Caco-2 (cell line): ENCODE measurements at regions not wholly inside any gene's neighbourhood (a gene's known extent, or its start where the extent isn't known, plus 50 kb on each side); places are given as distances from the start of the nearest gene placed in this dataset.

Experiments
- BruUV-seq: library from RNA; stranded (reverse); fragments of 400-500 nt; replicated peaks from 2 replicates; lab custom pipeline; 2021; lab: Mats Ljungman, UMichigan
- CTCF ChIA-PET: fragments of 300-600 bp; sonication (Branson Sonifier 250); formaldehyde crosslinking; loops from one replicate; lab custom pipeline; 2022; ENCODE audit warnings: antibody characterized with exemption; lab: Charles Lee
- POLR2A ChIA-PET: fragments of 300-600 bp; sonication (Branson Sonifier 250); formaldehyde crosslinking; loops from one replicate; lab custom pipeline; 2022; ENCODE audit warnings: antibody characterized with exemption; lab: Charles Lee
- DNase-seq, 2 experiments: peaks; one replicate each; pipeline versions ENCODE4 v3.0.0 to v3.0.0-alpha.2; 2020 to 2022
- H3K27me3 ChIP-seq: replicated peaks from 2 replicates; pipeline ENCODE4 v1.6.0; 2011; ENCODE audit warnings: low read length; ENCODE audit not compliant: control insufficient read depth, insufficient read depth
- H3K36me3 ChIP-seq: 2 replicates; pipeline ENCODE4 v1.5.1; 2011; ENCODE audit warnings: low read length; ENCODE audit not compliant: control insufficient read depth, insufficient read depth
- H3K4me1 ChIP-seq: fragments of 250-450 bp; sonication (Bioruptor Pico); 2 replicates; pipeline ENCODE4 v1.5.1; 2020; ENCODE audit warnings: mild to moderate bottlenecking
- H3K4me3 ChIP-seq: 2 replicates; pipeline ENCODE4 v1.5.1; 2011; ENCODE audit warnings: low read depth, mild to moderate bottlenecking, control low read depth, low read length
- H3K9me3 ChIP-seq: fragments of 250-450 bp; sonication (Bioruptor Pico); 2 replicates; pipeline ENCODE4 v1.5.1; 2020; ENCODE audit warnings: mild to moderate bottlenecking, moderate library complexity
- H3K27ac Mint-ChIP-seq: one replicate; pipeline ENCODE4 v1.8.0; 2022; ENCODE audit warnings: mixed read lengths; ENCODE audit not compliant: unreplicated experiment
- H3K27me3 Mint-ChIP-seq: one replicate; pipeline ENCODE4 v1.8.0; 2022; ENCODE audit warnings: mixed read lengths; ENCODE audit not compliant: insufficient read depth, unreplicated experiment
- H3K36me3 Mint-ChIP-seq: one replicate; pipeline ENCODE4 v1.8.0; 2022; ENCODE audit warnings: mild to moderate bottlenecking, mixed read lengths; ENCODE audit not compliant: insufficient read depth, unreplicated experiment
- H3K4me1 Mint-ChIP-seq: one replicate; pipeline ENCODE4 v1.8.0; 2022; ENCODE audit warnings: low read depth, mixed read lengths; ENCODE audit not compliant: unreplicated experiment
- H3K4me3 Mint-ChIP-seq: one replicate; pipeline ENCODE4 v1.8.0; 2022; ENCODE audit warnings: mild to moderate bottlenecking, moderate library complexity, mixed read lengths; ENCODE audit not compliant: unreplicated experiment
- H3K9me3 Mint-ChIP-seq: one replicate; pipeline ENCODE4 v1.8.0; 2022; ENCODE audit warnings: mixed read lengths; ENCODE audit not compliant: unreplicated experiment
- CTCF ChIP-seq, 2 experiments: fragments of 200-600 bp in 1 of 2; IDR thresholded peaks; 1 replicate in 1 of 2; 2 replicates in 1 of 2; pipeline versions ENCODE4 v1.5.1 to v1.8.0; 2011 to 2022; ENCODE audit warnings: antibody characterized with exemption in 1 of 2, control low read depth in 1 of 2, inconsistent platforms in 1 of 2, low read depth in 1 of 2, low read length in 1 of 2, mild to moderate bottlenecking in 1 of 2, moderate library complexity in 1 of 2; ENCODE audit not compliant: insufficient read depth in 1 of 2, severe bottlenecking in 1 of 2, unreplicated experiment in 1 of 2
- intact Hi-C: fragments of 100-400 bp; cut with micrococcal nuclease; formaldehyde crosslinking; loops from one replicate; pipeline ENCODE4 v1.10.0; 2022; ENCODE audit not compliant: unreplicated experiment

- H3K4me1 Mint-ChIP-seq = no peaks in the 10 kb centered on the region
- POLR2A ChIA-PET = interaction anchor here (1.4 kb wide), 1 partner anchor 29 kb away, joined by 4 read pairs; no protein-coding TSS in a partner anchor
- no TSS peak for BruUV-seq
- no peaks in the 10 kb centered on the region for H3K4me1 ChIP-seq
- H3K36me3 Mint-ChIP-seq = no peaks in the 10 kb centered on the region
- peaks cover 20% of the 10 kb centered on the region for H3K9me3 Mint-ChIP-seq
- no peaks in the 10 kb centered on the region for H3K27me3 Mint-ChIP-seq
- no peak overlapping the region for H3K27ac Mint-ChIP-seq
- H3K4me3 Mint-ChIP-seq = no peak overlapping the region
- H3K36me3 ChIP-seq = no peaks in the 10 kb centered on the region
- CTCF ChIA-PET = no interaction called here
- intact Hi-C loops = no loop called here
- no peak for TF ChIP-seq CTCF (IDR thresholded peaks at IDR 0.05; ENCODE audit: insufficient read depth in 1 of 2, low read depth in 1 of 2, low read length in 1 of 2, severe bottlenecking in 1 of 2, unreplicated experiment in 1 of 2)
- H3K4me3 ChIP-seq = no peak overlapping the region
- no peaks in the 10 kb centered on the region for H3K9me3 ChIP-seq
- DNase-seq = no peak
- H3K27me3 ChIP-seq = no peaks in the 10 kb centered on the region
Measured at GRCh38 chr5:135279328-135279727, 119.7 kb downstream of the MACROH2A1 start.

GRCh38 chr5:135276151-135276550, 122.9 kb downstream of the MACROH2A1 start:
- no peak for TF ChIP-seq CTCF (IDR thresholded peaks at IDR 0.05; ENCODE audit: insufficient read depth in 1 of 2, low read depth in 1 of 2, low read length in 1 of 2, severe bottlenecking in 1 of 2, unreplicated experiment in 1 of 2)
- Mint-ChIP-seq H3K27ac (no peak overlapping the region), H3K4me3 (no peak overlapping the region), H3K9me3 (peaks cover 20% of the 10 kb centered on the region), H3K36me3 (no peaks in the 10 kb centered on the region), H3K4me1 (peaks cover 5% of the 10 kb centered on the region), H3K27me3 (no peaks in the 10 kb centered on the region)
- DNase-seq = no peak
- H3K9me3 ChIP-seq = no peaks in the 10 kb centered on the region
- no peaks in the 10 kb centered on the region for H3K36me3 ChIP-seq
- ChIA-PET CTCF (no interaction called here), POLR2A (no interaction called here)
- H3K4me1 ChIP-seq = 0 out of 2 replicates have a peak, but pooled peaks cover 6% of the 10 kb centered on the region
- no peak overlapping the region for H3K4me3 ChIP-seq
- H3K27me3 ChIP-seq = no peaks in the 10 kb centered on the region
- intact Hi-C loops = no loop called here
- no TSS peak for BruUV-seq

GRCh38 chr5:135273212-135273611, 125.8 kb downstream of the MACROH2A1 start:
- H3K36me3 ChIP-seq = no peaks in the 10 kb centered on the region
- DNase-seq = no peak
- intact Hi-C loops = no loop called here
- BruUV-seq = no TSS peak
- no peak overlapping the region for H3K27ac Mint-ChIP-seq
- H3K27me3 ChIP-seq = no peaks in the 10 kb centered on the region
- H3K9me3 Mint-ChIP-seq = peaks cover 16% of the 10 kb centered on the region
- H3K36me3 Mint-ChIP-seq = no peaks in the 10 kb centered on the region
- ChIA-PET CTCF (no interaction called here), POLR2A (no interaction called here)
- peaks cover 15% of the 10 kb centered on the region for H3K4me1 Mint-ChIP-seq
- peaks cover 14% of the 10 kb centered on the region for H3K4me1 ChIP-seq
- no peaks in the 10 kb centered on the region for H3K9me3 ChIP-seq
- no peak for TF ChIP-seq CTCF (IDR thresholded peaks at IDR 0.05; ENCODE audit: insufficient read depth in 1 of 2, low read depth in 1 of 2, low read length in 1 of 2, severe bottlenecking in 1 of 2, unreplicated experiment in 1 of 2)
- H3K4me3 Mint-ChIP-seq = no peak overlapping the region
- no peaks in the 10 kb centered on the region for H3K27me3 Mint-ChIP-seq
- no peak overlapping the region for H3K4me3 ChIP-seq
